Activated CD4-positive, CD25-positive, alpha-beta regulatory T cell treated with anti-CD3 and anti-CD28 coated beads, Interleukin-2, amount 50 U/mL, for 24 hours (primary cell): ENCODE measurements at regions not wholly inside any gene's neighbourhood (a gene's known extent, or its start where the extent isn't known, plus 50 kb on each side); places are given as distances from the start of the nearest gene placed in this dataset.
A peak's percentile ranks its signal among the peaks of the same experiment; 100 is the strongest.

Source experiments
- ATAC-seq, 2 donors: fragments of 150-1000 bp; cut with Tn5 transposase; one replicate each; pipeline ENCODE4 v1.10.0; 2021; ENCODE audit warnings: mild to moderate bottlenecking in 1 of 2, moderate library complexity in 1 of 2

DNA sequence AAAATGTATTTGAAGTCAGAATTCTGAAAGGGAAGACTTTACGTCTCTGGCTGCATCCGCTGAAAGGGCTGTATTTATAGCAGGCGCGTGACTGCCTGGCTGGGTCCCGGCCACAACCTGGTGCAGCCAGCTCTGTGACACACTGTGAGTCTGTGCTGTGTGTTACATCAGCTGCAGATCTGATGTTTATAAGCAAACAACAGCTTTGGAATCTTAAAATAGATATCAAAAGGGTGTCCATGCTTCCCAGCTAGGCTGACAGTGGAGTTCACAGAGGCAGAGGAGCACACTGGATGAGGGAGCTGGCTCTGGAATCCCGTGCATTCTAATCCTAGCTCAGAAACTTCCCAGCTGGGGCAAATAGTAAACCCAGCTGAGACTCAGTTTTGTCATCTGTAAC lies 433.4 kb upstream of the BRINP1 start:
- ATAC-seq = no peak

- no peak for ATAC-seq
Measured at GRCh38 chr9:119802133-119802532, 432.9 kb upstream of the BRINP1 start.

DNA sequence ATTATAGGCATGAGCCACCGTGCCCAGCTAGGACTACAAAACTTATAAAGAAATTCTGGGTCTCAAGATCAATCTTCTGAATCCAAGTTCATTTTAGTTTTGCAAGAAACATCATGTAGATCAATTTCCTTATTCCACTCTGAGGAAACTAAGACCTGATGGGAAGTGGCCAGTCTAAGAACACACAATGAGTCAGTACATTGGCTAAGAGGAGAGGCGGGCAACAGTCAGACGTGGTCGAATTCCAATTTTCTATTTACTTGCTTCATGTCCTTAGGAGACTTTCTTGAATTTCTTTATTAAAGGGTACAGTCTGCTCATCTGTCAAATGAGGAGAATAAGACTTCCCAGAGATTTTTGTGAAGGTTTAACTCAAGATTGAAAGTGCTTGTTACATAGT lies 432.1 kb upstream of the BRINP1 start:
- no peak for ATAC-seq

- no peak for ATAC-seq
Measured at GRCh38 chr9:119795395-119795794, 426.2 kb upstream of the BRINP1 start.

DNA sequence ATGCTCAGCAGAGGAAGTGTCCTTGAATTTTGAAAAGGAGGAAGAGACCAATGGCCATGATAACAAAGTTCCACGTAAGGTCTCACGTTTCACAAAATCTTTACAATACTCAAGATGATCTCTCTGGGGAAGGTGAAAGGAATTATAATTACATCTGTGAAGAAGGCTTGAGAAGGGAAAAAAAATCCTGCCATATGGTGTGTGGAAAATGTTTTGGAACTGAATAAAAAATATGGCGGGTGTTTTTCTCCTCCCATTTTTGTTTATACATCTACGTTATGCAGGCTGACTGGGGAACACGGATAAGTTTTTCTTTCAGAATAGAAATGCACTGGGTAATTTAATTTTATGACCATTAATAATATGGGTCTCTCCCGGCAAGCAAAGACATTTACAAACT lies 425.6 kb upstream of the BRINP1 start:
- ATAC-seq = no peak

DNA sequence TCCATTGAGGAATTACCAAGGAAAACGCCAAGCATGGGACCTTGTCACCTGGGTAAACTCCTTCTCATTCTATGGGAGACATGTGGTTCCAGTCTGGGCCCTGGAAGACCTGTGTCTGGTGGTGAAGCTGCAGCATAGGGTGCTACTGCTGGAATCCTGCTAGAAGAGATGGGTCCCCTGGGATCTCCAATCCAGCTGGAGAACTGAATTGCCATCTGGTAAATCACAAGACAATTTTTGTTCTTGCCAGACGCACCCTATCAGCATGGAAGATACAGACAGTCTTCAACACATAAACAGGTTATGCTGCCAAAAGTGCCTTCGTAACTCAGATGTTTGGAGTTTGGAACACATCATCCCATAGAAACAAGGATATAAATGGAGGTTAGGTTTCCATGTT lies 424.0 kb upstream of the BRINP1 start:
- no peak for ATAC-seq

- no peak for ATAC-seq
Measured at GRCh38 chr9:119792242-119792641, 423.0 kb upstream of the BRINP1 start.

- no peak for ATAC-seq
Measured at GRCh38 chr9:119789987-119790386, 420.8 kb upstream of the BRINP1 start.

GRCh38 chr9:119788921-119789320 lies 419.7 kb upstream of the BRINP1 start:
- no peak for ATAC-seq

DNA sequence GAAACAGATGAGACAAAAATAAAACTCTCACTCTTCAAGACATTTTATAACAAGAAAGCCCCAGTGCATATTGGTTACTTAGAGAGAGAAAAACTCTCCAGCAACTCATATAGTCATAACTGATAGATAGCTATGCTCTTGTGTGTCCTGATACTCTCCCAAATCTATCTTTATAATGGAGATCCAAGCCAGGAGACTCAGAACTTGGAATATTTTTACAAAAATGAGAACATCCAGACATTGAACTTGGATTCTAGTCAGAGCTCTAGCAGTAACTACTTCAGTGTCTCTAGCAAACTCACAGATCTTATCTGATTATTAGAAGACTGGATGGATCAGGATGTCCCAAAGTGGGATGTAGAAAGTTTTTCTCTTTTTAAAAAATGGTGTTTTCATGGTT lies 412.7 kb upstream of the BRINP1 start:
- ATAC-seq = no peak

DNA sequence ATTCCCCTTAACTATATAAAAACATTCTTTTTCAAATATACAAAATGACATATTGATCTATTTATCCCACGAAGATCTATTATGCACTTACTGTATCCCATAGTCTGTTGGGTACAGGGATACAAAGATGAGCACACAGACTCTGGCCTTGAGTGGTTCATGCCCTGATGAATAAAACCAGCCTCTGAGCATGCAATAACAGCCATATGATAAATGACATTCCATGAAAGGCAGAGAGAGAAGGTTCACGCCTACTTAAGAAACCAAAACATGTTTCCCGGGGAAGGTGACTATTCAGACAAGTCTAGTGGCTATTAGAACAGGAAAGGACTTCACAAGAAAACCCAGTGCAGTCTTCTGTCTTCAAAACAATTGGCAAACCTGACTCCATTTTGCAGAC lies 406.2 kb upstream of the BRINP1 start:
- no peak for ATAC-seq

DNA sequence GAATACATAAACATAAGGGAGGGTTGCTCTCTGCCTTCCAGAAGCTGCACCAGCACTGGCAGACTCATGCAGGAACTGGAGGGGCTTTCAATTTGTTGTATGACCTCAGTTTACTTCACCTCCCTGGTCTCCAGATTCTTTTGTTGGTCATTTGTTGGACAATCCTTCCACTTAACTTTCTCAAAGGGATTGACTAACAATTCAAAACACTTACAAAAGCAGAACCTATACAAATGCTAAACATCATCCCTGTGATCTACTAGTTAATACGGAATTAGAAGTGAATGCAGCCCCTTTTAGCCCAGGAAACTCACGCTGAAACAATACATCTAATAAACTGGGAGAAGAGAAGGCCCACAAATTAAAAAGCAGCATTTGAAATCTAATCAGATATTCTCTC lies 404.6 kb upstream of the BRINP1 start:
- no peak for ATAC-seq

- no peak for ATAC-seq
Measured at GRCh38 chr9:119771341-119771740, 402.1 kb upstream of the BRINP1 start.

DNA sequence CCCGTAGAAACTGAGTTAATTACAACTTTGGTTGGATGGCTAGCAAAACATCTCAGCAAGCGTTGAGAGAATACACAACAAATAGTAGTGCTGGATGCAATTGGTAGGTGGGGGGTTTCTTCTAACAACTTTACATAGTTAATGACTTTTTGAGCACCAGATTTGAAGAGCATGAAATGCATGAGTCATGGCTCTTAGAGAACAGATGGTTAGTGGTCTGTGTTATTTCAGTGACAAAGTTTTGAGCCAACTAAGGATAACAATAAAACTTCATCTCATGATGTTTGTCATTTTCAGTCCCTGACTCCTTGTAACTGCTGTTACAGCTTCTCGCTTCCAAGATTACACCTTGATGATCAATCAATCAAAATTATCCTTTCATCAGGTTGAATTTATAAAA lies 399.0 kb upstream of the BRINP1 start:
- ATAC-seq = no peak

DNA sequence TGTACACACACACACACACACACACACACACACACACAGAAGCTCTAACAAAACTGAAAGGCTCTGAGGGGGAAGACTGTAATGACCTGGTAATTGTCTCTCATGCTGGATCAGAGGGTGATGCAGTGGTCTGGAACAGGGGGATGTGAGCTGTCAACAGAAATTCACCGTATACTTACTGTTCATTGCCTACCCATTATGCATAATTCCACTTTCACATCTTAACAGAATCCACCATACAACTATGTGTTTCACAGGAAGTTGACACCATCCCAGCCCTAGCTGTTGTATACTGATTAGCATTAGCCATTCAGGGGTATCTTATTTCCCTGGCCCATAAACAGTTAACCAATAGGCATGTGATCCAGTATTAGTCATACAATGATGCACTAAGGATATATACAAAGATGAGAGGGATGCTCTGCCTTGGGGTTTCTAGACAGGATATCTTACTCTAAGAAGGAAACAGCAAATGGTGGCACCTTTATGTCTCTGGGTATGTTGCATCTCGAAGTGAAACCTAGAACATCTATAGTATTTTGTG lies 396.5 kb upstream of the BRINP1 start:
- ATAC-seq = no peak

GRCh38 chr9:119763260-119763659 lies 394.0 kb upstream of the BRINP1 start:
- ATAC-seq = no peak

DNA sequence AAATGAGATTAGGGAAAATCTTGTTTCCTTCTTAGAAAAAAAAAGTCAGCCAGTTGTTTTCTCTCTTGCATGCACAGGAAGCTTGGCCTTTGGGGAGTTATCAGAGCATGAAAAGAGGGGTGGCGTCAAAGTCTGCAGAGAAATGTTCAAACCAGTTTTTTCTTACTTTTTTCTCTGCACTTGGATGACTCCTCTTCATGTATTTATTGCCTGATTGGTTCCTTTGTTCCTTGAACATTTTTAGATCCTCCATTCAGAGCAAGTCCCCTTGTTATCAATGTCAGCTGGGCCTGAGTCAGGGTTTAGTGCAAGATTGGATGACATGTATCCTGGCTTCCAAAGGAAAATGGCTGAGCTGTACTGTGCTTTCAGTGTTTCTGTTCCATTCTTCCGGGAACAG lies 392.6 kb upstream of the BRINP1 start:
- ATAC-seq = no peak

DNA sequence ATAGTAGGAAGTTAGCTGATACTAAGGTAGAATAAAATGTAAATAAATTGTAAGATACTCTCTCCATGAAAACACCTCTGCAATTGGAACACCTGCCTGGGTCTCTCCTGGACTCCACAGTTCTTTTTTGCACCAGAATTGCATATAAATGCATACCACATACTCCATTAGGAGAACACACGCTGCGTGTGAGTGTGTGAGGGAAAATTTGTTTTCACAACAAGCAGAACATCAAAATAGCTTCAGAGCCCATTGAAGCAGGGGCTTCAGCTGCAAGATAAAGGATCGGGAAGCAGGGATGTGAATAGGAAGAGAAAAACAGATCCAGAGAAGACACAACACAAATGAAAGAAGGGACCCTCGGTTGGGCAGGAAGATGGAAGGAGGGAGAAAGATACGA lies 389.8 kb upstream of the BRINP1 start:
- ATAC-seq = no peak

- no peak for ATAC-seq
Measured at GRCh38 chr9:119758241-119758640, 389.0 kb upstream of the BRINP1 start.

DNA sequence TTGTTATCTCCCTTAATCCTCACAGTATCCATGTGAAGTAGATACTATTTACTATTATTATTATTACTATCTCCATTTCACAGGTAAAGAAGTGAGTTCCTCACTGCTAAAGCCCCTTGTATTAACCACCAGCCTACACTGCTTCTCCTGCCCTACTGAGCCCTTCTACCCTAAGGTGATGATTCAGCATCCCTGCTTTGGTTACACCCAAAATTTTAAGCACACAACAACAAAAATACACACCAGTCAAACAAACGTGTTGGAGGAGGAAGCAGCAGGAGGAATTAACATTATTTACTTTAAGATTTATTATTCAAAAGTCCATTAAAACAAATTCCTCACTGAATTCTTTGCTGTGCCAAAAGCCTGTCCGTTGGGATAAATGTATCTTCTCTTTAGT lies 370.2 kb upstream of the BRINP1 start:
- ATAC-seq = no peak

GRCh38 chr9:119736491-119737454 lies 367.5 kb upstream of the BRINP1 start:
- ATAC-seq = peak in 1 of 2 donors; percentile 10

DNA sequence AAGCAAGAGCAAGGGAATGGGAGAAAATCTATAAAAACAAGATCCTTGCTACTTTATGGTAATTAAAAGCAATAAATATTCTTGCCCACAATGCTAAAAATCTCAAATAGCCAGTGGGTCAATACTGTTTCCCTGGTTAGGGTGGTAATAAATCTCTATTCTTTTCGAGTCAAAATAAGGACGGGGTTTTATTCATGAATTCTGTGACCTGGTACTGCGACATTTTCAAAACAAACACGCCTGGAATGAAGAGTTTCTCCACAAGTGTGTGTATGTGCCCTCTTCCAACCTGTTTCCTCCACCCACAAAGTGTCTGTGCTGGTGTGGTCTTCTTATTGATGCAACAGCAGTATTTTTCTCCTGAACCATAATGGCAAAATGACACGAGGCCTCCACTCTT lies 358.8 kb upstream of the BRINP1 start:
- no peak for ATAC-seq

DNA sequence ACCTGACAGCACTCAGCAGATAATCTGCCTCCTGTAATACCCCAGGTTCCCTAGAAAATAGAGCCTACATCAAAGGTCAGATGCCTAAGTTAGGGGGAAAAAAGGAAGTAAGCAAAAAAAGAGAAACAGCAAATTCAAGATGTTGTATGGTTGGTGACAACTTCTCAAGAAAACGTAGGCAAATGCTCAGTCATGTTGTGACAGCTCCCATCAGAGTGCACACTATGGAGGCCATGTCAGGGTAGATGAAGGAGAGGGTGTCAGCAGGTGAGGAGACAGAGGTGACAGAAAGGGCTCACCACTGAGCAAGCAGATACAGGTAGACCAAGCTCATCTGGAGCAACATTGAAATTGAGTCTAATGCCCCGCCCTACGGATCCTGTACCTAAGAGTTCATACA lies 356.8 kb upstream of the BRINP1 start:
- no peak for ATAC-seq

DNA sequence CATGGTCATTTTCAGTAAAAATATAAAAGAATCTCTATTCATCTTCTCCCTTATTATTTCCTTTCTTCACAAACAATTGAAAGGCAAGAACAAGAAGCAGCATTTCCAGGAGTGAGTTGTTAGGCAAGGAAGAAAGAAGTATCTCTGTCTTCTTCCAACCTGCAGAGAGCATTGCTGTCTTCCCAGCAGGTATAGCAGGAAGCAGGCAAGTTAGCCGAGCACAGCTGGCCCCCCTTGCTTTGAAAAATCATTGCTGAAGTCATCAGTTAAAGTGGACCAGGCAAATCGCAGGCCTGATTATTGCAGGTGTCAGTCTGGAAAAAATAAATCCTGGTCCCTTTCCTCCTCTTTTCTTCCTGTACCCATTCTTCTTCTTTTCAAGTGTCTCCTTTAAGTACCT lies 353.1 kb upstream of the BRINP1 start:
- ATAC-seq = no peak

DNA sequence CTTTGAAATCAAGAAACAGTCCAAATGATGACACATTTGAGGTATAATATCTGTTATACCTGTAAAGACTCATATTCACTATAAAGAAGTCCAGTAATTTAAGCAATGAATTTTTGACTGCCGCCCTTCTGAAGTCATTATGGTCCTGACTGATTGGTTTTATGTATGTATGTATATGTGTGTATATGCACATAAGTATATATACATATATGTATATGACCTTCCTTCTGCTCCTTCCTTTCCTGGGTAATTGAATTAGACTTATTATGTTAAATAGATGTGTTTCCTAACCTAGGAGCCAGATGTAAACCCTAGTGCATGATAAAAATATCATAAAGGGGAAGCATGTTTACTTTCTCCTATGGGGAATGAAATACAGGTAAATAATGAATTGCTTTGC lies 343.1 kb upstream of the BRINP1 start:
- ATAC-seq = no peak
